GM12878 (cell line): ENCODE measurements at regions not wholly inside any gene's neighbourhood (a gene's known extent, or its start where the extent isn't known, plus 50 kb on each side); places are given as distances from the start of the nearest gene placed in this dataset.

Source experiments
- ATAC-seq: fragments of 200-7000 bp; cut with Tn5 transposase; 3 replicates; pipeline ENCODE4 v1.9.1; 2020; ENCODE audit warnings: mild to moderate bottlenecking, moderate library complexity
- BruUV-seq: library from RNA; stranded (reverse); fragments of 400-500 nt; replicated peaks from 2 replicates; lab custom pipeline; 2021; lab: Mats Ljungman, UMichigan
- CTCF ChIA-PET: fragments of 300-600 bp; sonication (Branson Sonifier 250); formaldehyde crosslinking; extraction: SDS; loops from one replicate; lab custom pipeline; 2021; ENCODE audit warnings: inconsistent platforms; lab: Yijun Ruan, JAX
- POLR2A ChIA-PET: fragments of 350-600 bp; formaldehyde crosslinking; extraction: SDS; loops from one replicate; lab custom pipeline; 2021; ENCODE audit warnings: inconsistent platforms; lab: Charles Lee
- RAD21 ChIA-PET: fragments of 300-600 bp; sonication (Branson Sonifier 250); formaldehyde crosslinking; loops from one replicate; lab custom pipeline; 2023; ENCODE audit warnings: antibody characterized with exemption; ENCODE audit not compliant: unreplicated experiment; lab: Charles Lee
- SMC1A ChIA-PET: fragments of 300-600 bp; sonication (Branson Sonifier 250); formaldehyde crosslinking; loops from one replicate; lab custom pipeline; 2023; ENCODE audit not compliant: unreplicated experiment, uncharacterized antibody; lab: Charles Lee
- DNase-seq: peaks from one replicate; pipeline ENCODE4 v3.0.0-alpha.2; 2011; ENCODE audit warnings: low read depth, low spot score
- FAIRE-seq: peaks from 3 replicates; lab custom pipeline; 2011; peaks lifted over from hg19 to GRCh38; lab: Jason Lieb, UNC
- H2AFZ ChIP-seq: 2 replicates; pipeline ENCODE4 v1.6.0; 2011; ENCODE audit warnings: low read depth, low read length, control low read depth; ENCODE audit not compliant: control insufficient read depth
- H3K27ac ChIP-seq: 2 replicates; pipeline ENCODE4 v1.5.1; 2011; ENCODE audit warnings: control low read depth; ENCODE audit not compliant: control insufficient read depth, insufficient read depth
- H3K27me3 ChIP-seq, 2 experiments: replicated peaks in 1 of 2; 2 replicates each; pipeline versions ENCODE4 v1.6.0 to v1.6.1; 2011; ENCODE audit warnings: low read length in 1 of 2; ENCODE audit not compliant: control insufficient read depth in 2 of 2, insufficient read depth in 2 of 2
- H3K36me3 ChIP-seq, 2 experiments: 2 replicates each; pipeline ENCODE4 v1.5.1; 2011; ENCODE audit warnings: low read length in 1 of 2; ENCODE audit not compliant: control insufficient read depth in 2 of 2, insufficient read depth in 2 of 2
- H3K4me1 ChIP-seq: 2 replicates; pipeline ENCODE4 v1.6.1; 2011; ENCODE audit warnings: mild to moderate bottlenecking, low read length, moderate library complexity, mixed read lengths; ENCODE audit not compliant: control insufficient read depth, insufficient read depth
- H3K4me2 ChIP-seq: 2 replicates; pipeline ENCODE4 v1.6.0; 2011; ENCODE audit warnings: control low read depth; ENCODE audit not compliant: control insufficient read depth, insufficient read depth
- H3K4me3 ChIP-seq: fragments of 200-600 bp; sonication (generic); 2 replicates; pipeline ENCODE4 v1.5.1; 2016
- H3K79me2 ChIP-seq: 2 replicates; pipeline ENCODE4 v1.6.0; 2011; ENCODE audit warnings: low read length; ENCODE audit not compliant: control insufficient read depth, insufficient read depth
- H3K9ac ChIP-seq: 2 replicates; pipeline ENCODE4 v1.8.0; 2011; ENCODE audit warnings: low read length, control low read depth, mixed read lengths; ENCODE audit not compliant: control insufficient read depth, insufficient read depth
- H3K9me3 ChIP-seq: replicated peaks from 3 replicates; pipeline ENCODE4 v1.5.1; 2011; ENCODE audit warnings: mild to moderate bottlenecking, low read length; ENCODE audit not compliant: control insufficient read depth, insufficient read depth
- H4K20me1 ChIP-seq: 2 replicates; pipeline ENCODE4 v1.6.0; 2011; ENCODE audit not compliant: control insufficient read depth, insufficient read depth
- ELK1 ChIP-seq: IDR thresholded peaks from 2 replicates; pipeline ENCODE4 v1.6.1; 2012; ENCODE audit warnings: low read depth, low read length, improper control_type of control experiment
- GATAD2B ChIP-seq: fragments of 450-650 bp; conservative IDR thresholded peaks from 2 replicates; pipeline ENCODE4 v1.6.1; 2017; ENCODE audit warnings: low read depth, mild to moderate bottlenecking, moderate library complexity
- NFYA ChIP-seq: IDR thresholded peaks from 2 replicates; pipeline ENCODE4 v1.6.1; 2011; ENCODE audit warnings: low read depth, mild to moderate bottlenecking, low read length, improper control_type of control experiment, borderline replicate concordance
- REST ChIP-seq: IDR thresholded peaks from 2 replicates; pipeline ENCODE4 v1.6.1; 2012; ENCODE audit warnings: mild to moderate bottlenecking, low read depth, low read length
- SREBF2 ChIP-seq: IDR thresholded peaks from 2 replicates; pipeline ENCODE4 v1.6.1; 2012; ENCODE audit warnings: mild to moderate bottlenecking, low read length
- USF1 ChIP-seq: IDR thresholded peaks from 2 replicates; pipeline ENCODE4 v1.6.1; 2011; ENCODE audit warnings: borderline replicate concordance, low read depth, mild to moderate bottlenecking, moderate library complexity, mixed read lengths, low read length; ENCODE audit not compliant: insufficient read depth; ENCODE audit errors: extremely low read length
- WGBS: methylation state at CpG from one replicate; pipeline ENCODE4 v1.1.6; 2016; ENCODE audit warnings: low lambda C conversion rate; ENCODE audit not compliant: insufficient replicate concordance, insufficient coverage; ENCODE audit errors: missing lambda C conversion rate; 5-methylcytosine and 5-hydroxymethylcytosine counted together
- in situ Hi-C: fragments of 300-500 bp; cut with MboI; formaldehyde crosslinking; loops from 9 replicates; pipeline ENCODE4 v1.14.3; 2018; ENCODE audit warnings: mixed read lengths
- intact Hi-C: fragments of 100-400 bp; cut with micrococcal nuclease; formaldehyde crosslinking; loops from one replicate; pipeline ENCODE4 v1.14.2; 2022; ENCODE audit not compliant: unreplicated experiment

- TF ChIP-seq NFYA (no peak), GATAD2B (no peak)
Observed at GRCh38 chr6:22056398-22056797, 240.4 kb downstream of the PRL start (continued).

GRCh38 chr6:22057962-22058361 lies 238.9 kb downstream of the PRL start:
- ChIA-PET POLR2A (no interaction called here), RAD21 (interaction anchor here (1.0 kb wide), 1 partner anchor 30 kb away, joined by 3 read pairs; no protein-coding TSS in a partner anchor), CTCF (no interaction called here), SMC1A (interaction anchor here (1.3 to 3.4 kb wide), 2 partner anchors 30 to 32 kb away, joined by 4 to 20 read pairs; no protein-coding TSS in a partner anchor)
- ATAC-seq (no peak), DNase-seq (no peak), FAIRE-seq (no peak)
- Histone ChIP-seq H3K4me2 (no peak overlapping the region), H3K4me1 (peaks cover 18% of the 10 kb centered on the region), H3K27me3 (no peaks in the 10 kb centered on the region), H3K9me3 (no peaks in the 10 kb centered on the region; the same call in 1 of the 3 replicates), H2AFZ (no peak overlapping the region), H3K4me3 (no peak overlapping the region), H3K36me3 (no peaks in the 10 kb centered on the region), H3K79me2 (no peaks in the 10 kb centered on the region), H3K27ac (no peak overlapping the region), H3K9ac (no peak overlapping the region), H4K20me1 (no peaks in the 10 kb centered on the region)
- in situ Hi-C loops: no loop called here
- intact Hi-C loops: no loop called here
- TF ChIP-seq REST (0 out of 2 replicates have a peak, but pooled peaks have one; percentile 20), ELK1 (no peak), SREBF2 (no peak), USF1 (no peak)
- 25% methylated on average over 2 of the region's 2 CpGs for WGBS
- BruUV-seq: no TSS peak
